ENCODE measurements at regions not wholly inside any gene's neighbourhood (a gene's known extent, or its start where the extent isn't known, plus 50 kb on each side); places are given as distances from the start of the nearest gene placed in this dataset.

DNA sequence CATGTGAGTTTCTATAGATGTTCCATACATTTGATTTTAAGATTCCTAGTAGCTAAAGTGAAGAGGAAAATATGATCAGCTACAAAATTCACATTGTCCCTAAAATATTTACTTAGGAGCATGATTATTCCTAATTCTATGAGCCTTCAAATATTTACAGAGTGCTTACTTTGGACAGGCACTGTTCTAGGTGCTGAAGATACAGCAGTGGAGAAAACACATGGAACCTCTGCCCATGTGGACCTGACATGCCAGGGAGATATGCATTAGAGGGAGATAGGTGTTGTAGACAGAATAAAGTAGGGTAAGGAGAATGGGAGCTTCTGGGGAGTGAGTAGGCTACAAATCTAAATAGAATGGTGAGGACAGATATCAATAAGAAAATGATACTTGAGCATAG, 62.6 kb upstream of the TACR1 start:
- Histone ChIP-seq H3K4me1 (no peaks in the 10 kb centered on the region), H3K36me3 (no peaks in the 10 kb centered on the region), H3K27ac (no peak overlapping the region), H3K27me3 (no peaks in the 10 kb centered on the region), H3K9me3 (peaks cover 0 to 32% of the 10 kb centered on the region in 2 donors), H3K4me3 (no peak overlapping the region)
- DNase-seq (no peak), ATAC-seq (no peak)
- intact Hi-C loops (cut with DNase I): no loop called here
- TF ChIP-seq, protein P1, sequence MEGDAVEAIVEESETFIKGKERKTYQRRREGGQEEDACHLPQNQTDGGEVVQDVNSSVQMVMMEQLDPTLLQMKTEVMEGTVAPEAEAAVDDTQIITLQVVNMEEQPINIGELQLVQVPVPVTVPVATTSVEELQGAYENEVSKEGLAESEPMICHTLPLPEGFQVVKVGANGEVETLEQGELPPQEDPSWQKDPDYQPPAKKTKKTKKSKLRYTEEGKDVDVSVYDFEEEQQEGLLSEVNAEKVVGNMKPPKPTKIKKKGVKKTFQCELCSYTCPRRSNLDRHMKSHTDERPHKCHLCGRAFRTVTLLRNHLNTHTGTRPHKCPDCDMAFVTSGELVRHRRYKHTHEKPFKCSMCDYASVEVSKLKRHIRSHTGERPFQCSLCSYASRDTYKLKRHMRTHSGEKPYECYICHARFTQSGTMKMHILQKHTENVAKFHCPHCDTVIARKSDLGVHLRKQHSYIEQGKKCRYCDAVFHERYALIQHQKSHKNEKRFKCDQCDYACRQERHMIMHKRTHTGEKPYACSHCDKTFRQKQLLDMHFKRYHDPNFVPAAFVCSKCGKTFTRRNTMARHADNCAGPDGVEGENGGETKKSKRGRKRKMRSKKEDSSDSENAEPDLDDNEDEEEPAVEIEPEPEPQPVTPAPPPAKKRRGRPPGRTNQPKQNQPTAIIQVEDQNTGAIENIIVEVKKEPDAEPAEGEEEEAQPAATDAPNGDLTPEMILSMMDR (IDR thresholded peaks at IDR 0.05): no peak

DNA sequence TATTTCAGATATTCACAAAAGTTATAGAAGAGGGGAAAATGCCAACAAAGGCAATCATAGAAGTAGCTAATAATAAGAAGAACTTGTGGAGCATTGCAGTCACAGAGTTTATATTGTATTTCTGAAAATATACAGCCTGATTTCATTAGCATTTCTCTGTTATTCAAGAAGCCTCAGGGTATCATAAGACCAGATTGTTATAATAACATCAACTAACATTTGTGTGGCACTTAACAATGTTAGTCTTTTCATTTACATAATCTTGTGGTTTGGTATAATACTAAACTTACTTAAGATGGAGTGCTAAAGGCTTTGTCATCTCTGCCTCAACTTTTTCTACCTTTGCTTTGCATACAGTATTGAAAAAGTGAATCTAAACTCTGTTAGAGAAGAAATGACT, 61.6 kb upstream of the TACR1 start:
- Histone ChIP-seq H3K27me3 (no peaks in the 10 kb centered on the region), H3K36me3 (no peaks in the 10 kb centered on the region), H3K4me1 (no peaks in the 10 kb centered on the region), H3K9me3 (peaks cover 0 to 32% of the 10 kb centered on the region in 2 donors), H3K27ac (no peak overlapping the region), H3K4me3 (no peak overlapping the region)
- TF ChIP-seq, protein P1 (IDR thresholded peaks at IDR 0.05): no peak
- intact Hi-C loops (cut with DNase I): no loop called here
- ATAC-seq: no peak
- DNase-seq: no peak

DNA sequence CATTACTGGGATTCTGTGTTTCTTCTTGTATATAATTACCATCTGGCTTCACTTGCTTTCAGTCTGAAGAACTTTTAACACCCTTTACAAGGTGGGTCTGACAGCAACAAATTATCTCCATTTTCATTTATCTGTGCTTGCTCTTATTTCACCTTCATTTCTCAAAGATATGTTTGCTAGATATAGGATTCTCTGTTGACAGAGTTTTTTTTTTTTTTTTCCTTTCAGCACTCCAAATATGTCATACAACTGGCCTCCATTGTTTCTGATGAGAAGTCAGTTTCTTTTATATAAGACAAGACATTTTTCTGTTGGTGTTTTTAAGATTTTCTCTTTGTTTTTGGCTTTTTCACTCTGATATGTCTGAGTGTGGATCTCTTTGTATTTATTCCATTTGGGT, 59.3 kb upstream of the TACR1 start:
- Histone ChIP-seq H3K27me3 (no peaks in the 10 kb centered on the region), H3K36me3 (no peaks in the 10 kb centered on the region), H3K4me3 (no peak overlapping the region), H3K9me3 (peaks cover 0 to 37% of the 10 kb centered on the region in 2 donors), H3K4me1 (no peaks in the 10 kb centered on the region), H3K27ac (no peak overlapping the region)
- no peak for DNase-seq
- TF ChIP-seq, protein P1 (IDR thresholded peaks at IDR 0.05): no peak
- intact Hi-C loops (cut with DNase I): no loop called here
- no peak for ATAC-seq

DNA sequence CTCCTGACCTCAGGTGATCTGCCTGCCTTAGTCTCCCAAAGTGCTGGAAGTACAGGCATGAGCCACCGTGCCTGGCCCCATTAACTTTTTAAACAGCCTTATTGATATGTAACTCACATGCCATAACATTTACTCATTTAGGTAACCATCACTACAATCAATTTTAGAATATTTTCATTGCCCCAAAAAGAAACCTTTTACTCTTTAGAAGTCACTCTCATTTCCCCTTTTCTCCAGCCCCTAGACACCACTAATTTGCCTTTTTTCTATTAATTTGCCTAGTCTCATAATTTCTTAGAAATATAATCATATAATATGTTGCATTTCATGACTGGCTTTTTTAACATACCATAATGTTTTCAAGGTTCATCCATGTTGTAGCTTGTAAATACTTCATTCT, 57.2 kb upstream of the TACR1 start:
- no peak for ATAC-seq

DNA sequence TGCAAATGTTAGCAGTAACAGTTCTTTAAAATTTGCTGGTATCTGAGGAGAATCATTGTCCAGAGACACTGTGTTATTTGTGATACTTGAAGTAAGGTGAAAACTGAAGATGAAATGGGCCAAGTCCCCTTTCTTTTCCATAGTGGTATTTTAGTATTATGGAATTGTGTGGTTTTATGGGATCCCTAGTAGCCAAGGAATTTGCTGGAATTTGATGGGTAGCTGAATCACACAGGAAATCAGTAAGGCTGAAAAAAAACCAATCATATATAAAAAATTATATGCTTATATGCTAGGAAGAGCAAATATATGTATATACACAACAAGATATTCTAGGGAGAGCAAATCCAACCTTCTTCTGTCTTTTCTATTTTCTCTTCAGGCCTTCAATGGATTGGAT, 54.2 kb upstream of the TACR1 start:
- TF ChIP-seq, protein P1 (IDR thresholded peaks at IDR 0.05): no peak
- no peak for DNase-seq
- intact Hi-C loops (cut with DNase I): no loop called here
- Histone ChIP-seq H3K9me3 (peaks cover 0 to 38% of the 10 kb centered on the region in 2 donors), H3K27ac (no peak overlapping the region), H3K4me1 (no peaks in the 10 kb centered on the region), H3K27me3 (no peaks in the 10 kb centered on the region), H3K36me3 (no peaks in the 10 kb centered on the region), H3K4me3 (no peak overlapping the region)
- ATAC-seq: no peak

More for the DNA sequence above, 57.2 kb upstream of the TACR1 start:
- TF ChIP-seq, protein P1 (IDR thresholded peaks at IDR 0.05): no peak
- intact Hi-C loops (cut with DNase I): no loop called here
- Histone ChIP-seq H3K4me3 (no peak overlapping the region), H3K4me1 (no peaks in the 10 kb centered on the region), H3K27ac (no peak overlapping the region), H3K27me3 (no peaks in the 10 kb centered on the region), H3K9me3 (peaks cover 0 to 37% of the 10 kb centered on the region in 2 donors), H3K36me3 (no peaks in the 10 kb centered on the region)
- no peak for DNase-seq

Data from left lung (tissue), 4 donors.